Effector memory CD8-positive, alpha-beta T cell (primary cell): ENCODE measurements at regions not wholly inside any gene's neighbourhood (a gene's known extent, or its start where the extent isn't known, plus 50 kb on each side); places are given as distances from the start of the nearest gene placed in this dataset.
"Not testable (repeated sequence)": the region's sequence is repeated elsewhere in the genome, so short reads cannot be mapped to it uniquely, and the experiment has no call there.

ENCODE experiments used
- ATAC-seq: fragments of 150-1000 bp; cut with Tn5 transposase; replicated peaks from 2 replicates; pipeline ENCODE4 v1.10.0; 2021; ENCODE audit warnings: mild to moderate bottlenecking, moderate library complexity
- DNase-seq, 3 experiments: peaks; one replicate each; pipeline ENCODE4 v3.0.0; 2021
- H3K27ac Mint-ChIP-seq, 2 donors: one replicate each; pipeline ENCODE4 v1.8.0; 2022; ENCODE audit warnings: mild to moderate bottlenecking in 2 of 2, mixed read lengths in 2 of 2, moderate library complexity in 2 of 2
- H3K27me3 Mint-ChIP-seq, 2 donors: one replicate each; pipeline ENCODE4 v1.8.0; 2022; ENCODE audit warnings: mixed read lengths in 2 of 2
- H3K36me3 Mint-ChIP-seq: one replicate; pipeline ENCODE4 v1.8.0; 2022; ENCODE audit warnings: mild to moderate bottlenecking, moderate library complexity, mixed read lengths; ENCODE audit not compliant: insufficient read depth
- H3K4me1 Mint-ChIP-seq, 2 donors: one replicate each; pipeline ENCODE4 v1.8.0; 2022; ENCODE audit warnings: low read depth in 2 of 2, mixed read lengths in 2 of 2
- H3K4me3 Mint-ChIP-seq, 2 donors: one replicate each; pipeline ENCODE4 v1.8.0; 2022; ENCODE audit warnings: mild to moderate bottlenecking in 2 of 2, mixed read lengths in 2 of 2, moderate library complexity in 2 of 2
- H3K9me3 Mint-ChIP-seq, 2 donors: one replicate each; pipeline ENCODE4 v1.8.0; 2022; ENCODE audit warnings: mixed read lengths in 2 of 2

DNA sequence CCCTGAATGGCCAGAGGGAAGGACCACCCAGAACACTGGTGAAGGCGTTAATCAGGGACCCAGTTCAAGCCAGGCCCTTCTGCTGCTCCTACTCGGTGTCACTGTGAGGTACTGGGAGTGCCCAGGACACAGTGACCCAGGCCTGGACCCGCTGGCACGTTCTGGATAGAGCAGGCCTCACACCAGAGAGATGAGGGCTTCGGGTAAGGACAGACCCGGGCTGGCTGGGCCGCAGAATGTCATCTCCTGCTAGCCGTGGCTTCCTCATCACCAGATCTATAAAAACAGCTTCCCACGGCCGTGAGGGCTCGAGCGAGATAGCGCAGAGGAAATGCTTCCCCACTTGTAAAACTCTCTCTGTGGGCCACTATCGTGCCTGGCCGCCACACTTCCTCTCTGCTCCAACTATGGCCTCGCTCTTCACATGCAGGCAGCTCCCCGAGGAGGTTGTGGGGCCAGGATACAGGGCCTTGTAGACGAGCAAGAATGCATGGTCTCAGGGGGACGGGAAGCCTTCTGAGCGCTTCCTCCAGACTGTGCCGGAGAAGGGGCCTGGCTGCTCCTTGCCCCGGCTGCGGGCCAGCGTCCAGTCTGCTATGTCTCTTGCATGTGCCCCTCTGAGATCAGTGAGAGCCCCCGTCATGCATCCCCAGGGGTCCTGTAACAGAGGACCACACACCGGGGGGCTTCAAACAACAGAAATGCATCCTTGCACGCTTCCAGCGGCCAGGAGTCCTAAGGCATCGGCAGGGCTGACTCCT is 161.6 kb upstream of the ZNF469 start:
- not testable (repeated sequence) for H3K4me3 Mint-ChIP-seq, H3K4me1 Mint-ChIP-seq, ATAC-seq, H3K36me3 Mint-ChIP-seq, H3K9me3 Mint-ChIP-seq, DNase-seq
- peaks cover 28 to 75% of the 10 kb centered on the region in 2 donors for H3K27me3 Mint-ChIP-seq
- H3K27ac Mint-ChIP-seq, result peak overlapping the region in 1 of 2 donors; percentile 9

DNA sequence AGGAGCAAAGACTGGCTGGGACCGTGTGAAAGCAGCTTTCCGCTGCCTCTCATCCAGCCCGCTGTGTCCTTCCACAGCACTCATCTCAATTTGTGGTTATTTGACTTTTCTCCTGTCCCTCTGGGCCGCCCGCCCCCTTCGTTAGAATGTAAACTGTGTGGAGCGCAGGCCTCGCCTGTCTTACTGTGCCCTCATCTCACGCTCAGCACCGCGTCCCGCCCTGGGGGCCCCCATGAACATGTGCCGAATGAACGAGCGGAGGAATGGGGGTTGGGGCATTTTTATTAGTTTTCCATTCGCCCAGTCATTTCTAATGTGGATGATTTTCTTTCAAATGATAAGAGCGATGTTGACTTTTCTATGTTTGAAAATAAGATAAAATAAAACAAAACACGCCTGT is 159.1 kb upstream of the ZNF469 start:
- not testable (repeated sequence) for DNase-seq, H3K9me3 Mint-ChIP-seq
- H3K27me3 Mint-ChIP-seq, result peaks cover 21 to 85% of the 10 kb centered on the region in 2 donors

DNA sequence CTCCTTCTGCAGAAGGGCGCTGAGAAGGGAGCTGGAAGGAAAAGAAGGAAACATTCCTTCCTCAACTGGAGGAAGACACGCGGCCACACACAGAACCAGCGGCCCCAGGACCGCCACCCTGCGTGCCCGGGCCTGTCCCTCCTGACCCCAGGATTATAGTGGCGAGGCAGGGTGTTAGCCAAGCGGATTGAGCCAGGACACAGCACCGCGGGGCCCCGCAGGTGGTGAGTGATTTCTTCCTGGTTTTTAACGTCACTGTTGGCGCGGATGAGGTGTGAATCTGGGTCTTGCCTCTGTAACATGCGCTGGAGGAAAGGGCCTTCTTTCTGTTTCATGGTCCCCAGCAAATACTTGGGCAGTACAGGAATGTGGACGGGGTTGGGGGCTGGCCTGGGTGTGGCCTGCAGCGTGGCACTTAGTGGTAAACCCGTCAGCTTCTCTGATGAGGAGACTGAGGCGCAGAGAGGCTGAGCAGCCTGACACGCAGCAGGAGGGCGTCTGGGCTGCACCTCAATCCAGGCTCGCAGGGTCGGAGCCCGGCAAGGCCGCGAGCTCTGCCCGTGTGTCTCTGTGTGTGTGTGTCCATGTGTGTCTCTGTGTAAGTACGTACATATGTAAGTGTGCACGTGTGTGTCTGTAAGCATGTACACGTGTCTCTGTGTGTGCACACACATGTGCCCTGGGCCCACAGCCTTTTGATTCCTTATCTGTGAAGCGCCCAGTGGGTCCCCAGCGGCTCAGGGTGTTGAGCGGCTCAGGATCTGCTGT is 158.4 kb upstream of the ZNF469 start:
- not testable (repeated sequence) for DNase-seq, H3K36me3 Mint-ChIP-seq, H3K27ac Mint-ChIP-seq, H3K4me1 Mint-ChIP-seq, H3K4me3 Mint-ChIP-seq, ATAC-seq, H3K9me3 Mint-ChIP-seq
- peaks cover 21 to 84% of the 10 kb centered on the region in 2 donors for H3K27me3 Mint-ChIP-seq

More for the DNA sequence above, 159.1 kb upstream of the ZNF469 start:
- H3K27ac Mint-ChIP-seq, H3K36me3 Mint-ChIP-seq, ATAC-seq, H3K4me3 Mint-ChIP-seq, H3K4me1 Mint-ChIP-seq: not testable (repeated sequence)

DNA sequence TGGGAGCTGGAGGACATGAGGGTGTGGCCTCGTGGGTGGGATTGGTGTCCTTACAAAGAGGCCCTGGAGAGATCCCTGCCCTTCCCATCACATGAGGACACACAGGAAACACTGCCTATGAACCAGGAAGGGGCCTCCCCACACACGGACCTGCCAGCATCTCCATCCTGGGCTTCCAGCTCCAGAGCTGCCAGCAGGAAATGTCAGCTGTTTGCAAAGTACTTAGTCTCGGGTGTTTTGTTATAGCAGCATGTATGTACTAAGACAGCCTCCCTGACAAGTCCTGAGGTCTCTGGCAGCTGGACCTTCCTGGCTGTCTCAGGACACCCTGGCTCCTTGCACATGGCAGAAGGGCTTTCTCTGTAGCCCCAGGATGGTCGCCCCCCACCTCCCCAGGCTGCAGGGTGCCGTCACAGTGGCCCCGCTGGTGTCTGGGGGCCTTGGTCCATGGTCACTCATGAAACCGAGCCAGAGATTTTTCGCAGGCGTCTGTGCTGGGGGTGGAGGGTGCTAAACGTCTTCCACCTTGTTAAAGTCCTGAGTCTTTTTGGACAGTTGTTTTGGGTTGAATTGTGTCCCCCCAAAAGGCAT is 157.0 kb upstream of the ZNF469 start:
- peaks cover 16 to 70% of the 10 kb centered on the region in 2 donors for H3K27me3 Mint-ChIP-seq
- H3K36me3 Mint-ChIP-seq, ATAC-seq: not testable (repeated sequence)

DNA sequence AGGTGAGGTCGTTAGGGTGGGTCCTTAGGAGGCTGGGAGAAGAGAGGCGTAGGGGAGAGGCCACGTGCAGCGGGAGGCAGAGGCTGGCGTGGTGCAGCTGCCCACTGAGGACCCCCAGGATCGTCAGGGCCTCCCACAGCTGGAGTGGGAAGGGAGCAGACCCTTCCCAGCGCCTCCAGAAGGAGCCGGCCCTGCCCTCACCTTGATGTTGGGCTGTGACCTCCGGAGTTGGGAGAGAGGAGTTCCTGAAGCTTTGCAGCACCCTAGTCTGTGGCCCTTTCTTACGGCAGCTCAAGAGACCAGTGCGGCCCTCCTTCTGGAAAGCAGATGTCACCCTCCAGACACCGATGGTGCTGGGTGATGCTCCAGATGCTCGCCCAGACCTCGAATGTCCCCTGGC is 156.5 kb upstream of the ZNF469 start:
- H3K27me3 Mint-ChIP-seq, result peaks cover 11 to 65% of the 10 kb centered on the region in 2 donors
- H3K27ac Mint-ChIP-seq, ATAC-seq, H3K4me1 Mint-ChIP-seq, DNase-seq, H3K36me3 Mint-ChIP-seq, H3K9me3 Mint-ChIP-seq, H3K4me3 Mint-ChIP-seq: not testable (repeated sequence)

More for the DNA sequence above, 157.0 kb upstream of the ZNF469 start:
- H3K27ac Mint-ChIP-seq, H3K4me3 Mint-ChIP-seq, H3K4me1 Mint-ChIP-seq, H3K9me3 Mint-ChIP-seq, DNase-seq: not testable (repeated sequence)

DNA sequence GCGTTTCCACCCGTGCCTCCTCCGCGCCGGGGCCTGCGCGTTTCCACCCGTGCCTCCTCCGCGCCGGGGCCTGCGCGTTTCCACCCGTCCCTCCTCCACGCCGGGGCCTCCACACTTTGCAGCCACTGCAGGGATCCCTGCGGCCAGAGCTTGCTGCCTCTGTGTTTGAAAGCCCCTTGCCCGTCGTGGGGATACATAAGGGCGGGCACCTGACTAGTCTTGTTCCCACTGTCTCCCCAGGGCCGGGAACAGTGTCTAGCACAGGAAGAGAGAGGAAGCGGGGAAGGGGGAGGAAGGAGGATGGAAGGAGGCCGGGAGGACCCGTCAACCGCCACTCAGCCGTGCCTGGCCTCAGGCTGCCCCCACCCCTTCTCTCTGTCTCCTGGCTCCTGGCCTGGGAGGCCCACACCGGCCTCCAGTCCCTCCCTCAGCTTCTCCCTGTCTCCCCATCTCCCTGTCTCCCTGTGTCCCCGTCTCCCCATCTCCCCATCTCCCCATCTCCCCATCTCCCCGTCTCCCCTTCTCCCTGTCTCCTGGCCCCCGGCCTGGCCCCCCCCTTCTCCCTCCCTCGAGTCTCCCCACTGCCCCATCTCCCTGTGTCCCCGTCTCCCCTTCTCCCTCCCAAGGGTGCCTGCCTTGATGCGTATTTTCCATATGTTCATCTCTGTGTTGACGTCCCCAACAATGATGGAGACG is 155.6 kb upstream of the ZNF469 start:
- H3K36me3 Mint-ChIP-seq, H3K27ac Mint-ChIP-seq, H3K9me3 Mint-ChIP-seq, H3K4me3 Mint-ChIP-seq, DNase-seq, ATAC-seq, H3K4me1 Mint-ChIP-seq: not testable (repeated sequence)
- H3K27me3 Mint-ChIP-seq, result peaks cover 2 to 56% of the 10 kb centered on the region in 2 donors

DNA sequence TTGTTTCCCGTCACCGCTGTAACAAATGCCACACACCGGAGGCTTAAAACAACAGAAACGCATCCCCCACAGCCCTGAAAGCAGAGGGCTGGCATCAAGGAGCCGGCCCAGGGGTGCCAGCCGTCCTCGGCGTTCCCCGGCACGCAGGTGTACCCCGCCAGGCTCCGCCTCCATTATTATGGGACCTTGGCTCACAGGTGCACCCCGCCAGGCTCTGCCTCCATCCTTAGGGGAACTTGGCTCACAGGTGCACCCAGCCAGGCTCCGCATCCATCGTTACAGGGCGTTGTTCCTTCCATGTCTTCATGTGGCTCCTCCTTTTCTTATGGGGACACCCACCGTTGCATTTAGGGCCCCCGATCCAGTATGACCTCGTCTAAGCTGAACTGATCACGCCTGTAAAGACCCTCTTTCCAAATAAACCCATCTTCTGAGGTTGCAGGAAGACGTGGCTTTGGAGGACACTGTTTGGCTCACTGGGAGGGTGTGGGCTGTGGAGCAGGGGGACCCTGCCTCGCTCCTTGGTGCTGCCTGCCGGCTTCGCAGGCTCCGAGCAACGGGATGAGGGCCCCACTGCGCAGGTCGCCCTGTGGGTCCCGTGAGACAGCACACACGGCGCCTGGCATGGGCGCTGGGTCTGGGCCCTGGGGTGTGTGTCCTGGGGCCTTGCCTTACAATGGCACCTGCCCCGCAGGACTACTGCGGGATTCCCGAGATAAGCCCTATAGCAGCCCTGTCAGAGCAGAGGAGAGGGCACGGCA is 154.9 kb upstream of the ZNF469 start:
- not testable (repeated sequence) for H3K9me3 Mint-ChIP-seq, H3K36me3 Mint-ChIP-seq, ATAC-seq, DNase-seq, H3K4me3 Mint-ChIP-seq, H3K4me1 Mint-ChIP-seq, H3K27ac Mint-ChIP-seq
- peaks cover 0 to 49% of the 10 kb centered on the region in 2 donors for H3K27me3 Mint-ChIP-seq

DNA sequence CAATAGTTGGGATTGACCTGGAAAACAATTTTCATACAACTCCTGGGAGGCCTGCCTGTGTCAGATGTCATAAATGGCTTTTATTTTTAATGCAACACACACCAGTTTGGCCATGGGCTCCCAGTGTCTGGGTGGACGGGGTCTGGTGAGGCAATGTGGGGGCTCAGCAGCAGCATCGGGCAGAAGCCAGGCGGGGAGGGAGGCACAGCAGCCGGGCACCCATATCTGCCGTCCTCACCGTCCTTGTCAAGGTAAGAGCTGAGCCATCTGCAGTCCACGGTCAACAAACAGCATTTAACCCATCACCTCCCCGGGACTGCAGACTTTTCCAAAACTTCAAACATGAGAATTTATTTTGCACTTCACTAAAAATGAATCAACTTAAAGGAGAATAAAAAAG is 154.0 kb upstream of the ZNF469 start:
- H3K9me3 Mint-ChIP-seq, H3K4me1 Mint-ChIP-seq, H3K27ac Mint-ChIP-seq, H3K36me3 Mint-ChIP-seq, DNase-seq, ATAC-seq, H3K4me3 Mint-ChIP-seq: not testable (repeated sequence)
- peaks cover 0 to 40% of the 10 kb centered on the region in 2 donors for H3K27me3 Mint-ChIP-seq

DNA sequence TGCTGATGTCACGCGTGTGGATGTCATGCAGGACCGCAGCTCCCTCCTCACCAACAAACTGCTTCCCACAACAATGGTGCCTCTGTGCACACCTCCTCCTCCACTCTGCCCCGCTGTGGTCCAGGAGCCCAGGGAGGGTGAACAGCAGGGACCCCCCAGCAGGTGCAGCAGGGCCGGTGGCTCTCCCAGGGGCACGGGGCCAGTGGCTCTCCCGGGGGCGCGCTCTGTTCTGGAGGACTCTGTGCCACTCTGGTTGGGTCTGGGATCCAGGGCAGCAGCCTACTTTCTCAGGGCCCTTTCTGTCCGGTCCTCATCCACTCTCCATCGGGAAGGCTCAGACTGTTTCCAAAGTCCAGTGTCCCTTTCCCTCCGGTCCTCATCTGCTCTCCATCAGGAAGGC is 153.0 kb upstream of the ZNF469 start:
- not testable (repeated sequence) for DNase-seq, H3K4me3 Mint-ChIP-seq, ATAC-seq, H3K4me1 Mint-ChIP-seq, H3K9me3 Mint-ChIP-seq, H3K27ac Mint-ChIP-seq, H3K36me3 Mint-ChIP-seq
- H3K27me3 Mint-ChIP-seq, result peaks cover 0 to 30% of the 10 kb centered on the region in 2 donors

DNA sequence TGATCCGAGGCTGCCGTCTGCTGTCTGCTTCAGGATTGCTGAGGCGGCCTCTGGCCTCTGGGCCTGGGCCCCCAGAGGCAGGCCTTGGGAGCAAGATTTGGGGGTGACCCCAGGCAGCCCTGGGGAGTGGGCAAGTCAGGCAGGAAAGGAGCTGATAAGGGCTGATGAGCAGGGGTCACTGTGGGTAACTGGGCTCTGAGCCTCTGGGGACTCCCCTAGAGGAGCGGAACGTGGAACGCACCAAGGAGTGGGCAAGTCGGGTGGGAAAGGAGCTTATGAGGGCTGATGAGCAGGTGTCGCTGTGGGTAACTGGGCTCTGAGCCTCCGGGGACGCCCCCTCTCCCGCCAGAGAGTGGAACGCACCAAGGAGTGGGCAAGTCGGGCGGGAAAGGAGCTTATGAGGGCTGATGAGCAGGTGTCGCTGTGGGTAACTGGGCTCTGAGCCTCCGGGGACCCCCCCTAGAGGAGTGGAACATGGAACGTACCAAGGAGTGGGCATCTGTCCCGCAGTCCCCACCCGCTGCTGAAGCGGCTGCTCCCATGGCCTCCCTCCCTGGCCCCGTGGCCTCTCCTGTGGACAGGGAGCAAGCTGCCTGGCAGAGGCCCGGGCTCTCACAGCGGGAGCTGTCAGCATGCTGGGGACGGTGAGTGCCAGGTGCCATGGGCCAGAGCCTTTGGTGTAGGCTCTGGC is 152.3 kb upstream of the ZNF469 start:
- H3K4me3 Mint-ChIP-seq, H3K36me3 Mint-ChIP-seq, H3K27ac Mint-ChIP-seq, ATAC-seq, DNase-seq, H3K4me1 Mint-ChIP-seq, H3K9me3 Mint-ChIP-seq: not testable (repeated sequence)
- H3K27me3 Mint-ChIP-seq, result peaks cover 2 to 30% of the 10 kb centered on the region in 2 donors

DNA sequence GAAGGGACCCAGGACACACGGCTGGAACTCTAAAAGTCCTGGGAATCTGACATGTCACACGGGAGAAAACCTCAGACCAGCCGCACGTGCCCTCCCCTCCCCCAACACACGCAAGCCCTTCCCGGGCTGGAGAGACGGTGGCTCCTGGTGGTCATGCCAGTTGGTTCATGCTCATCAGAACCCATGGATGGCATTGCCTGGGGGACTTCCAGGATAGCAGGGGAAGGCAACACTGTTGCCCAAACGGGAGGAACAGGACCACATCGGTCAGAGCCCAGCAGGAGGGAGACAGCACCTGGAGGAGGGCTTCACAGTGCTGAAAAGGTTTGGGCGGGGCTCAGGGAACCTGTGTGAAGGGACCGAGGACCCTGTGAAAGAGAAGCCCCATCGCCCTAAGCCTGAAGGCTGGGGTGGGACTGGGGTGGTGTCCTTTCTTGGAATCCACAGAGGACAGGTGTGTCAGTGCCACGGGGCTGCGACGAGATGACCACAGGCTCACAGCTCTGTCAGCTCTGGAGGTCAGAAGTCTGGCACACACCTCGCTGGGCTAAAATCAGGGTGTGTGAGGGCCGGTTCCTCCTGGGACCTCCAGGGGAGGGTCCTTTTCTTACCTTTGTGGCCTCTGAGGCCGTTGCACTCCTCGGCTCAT is 151.7 kb upstream of the ZNF469 start:
- not testable (repeated sequence) for H3K4me3 Mint-ChIP-seq, DNase-seq, ATAC-seq, H3K36me3 Mint-ChIP-seq, H3K27ac Mint-ChIP-seq, H3K9me3 Mint-ChIP-seq, H3K4me1 Mint-ChIP-seq
- H3K27me3 Mint-ChIP-seq, result peaks cover 9 to 30% of the 10 kb centered on the region in 2 donors

DNA sequence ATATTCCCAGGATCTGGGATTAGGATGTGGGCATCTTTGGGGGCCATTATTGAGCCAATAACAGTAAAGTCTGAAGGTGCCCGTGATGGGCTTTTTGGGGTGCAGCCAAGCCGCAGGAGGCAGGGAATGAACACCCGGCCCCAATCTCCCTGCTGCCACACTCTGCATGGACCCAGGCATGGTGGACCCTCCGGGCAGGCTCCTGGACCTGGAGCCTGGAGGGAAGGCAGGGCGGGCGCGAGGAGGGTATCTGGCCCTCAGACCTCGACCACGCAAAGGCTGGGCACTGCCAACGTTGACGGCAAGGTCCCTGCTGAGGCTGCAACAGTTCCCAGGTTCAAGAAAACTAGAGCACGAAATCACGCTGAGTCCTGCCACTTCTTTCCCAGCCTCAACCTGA is 150.9 kb upstream of the ZNF469 start:
- H3K4me1 Mint-ChIP-seq, H3K4me3 Mint-ChIP-seq, H3K36me3 Mint-ChIP-seq, H3K27ac Mint-ChIP-seq, ATAC-seq, H3K9me3 Mint-ChIP-seq, DNase-seq: not testable (repeated sequence)
- peaks cover 9 to 25% of the 10 kb centered on the region in 2 donors for H3K27me3 Mint-ChIP-seq
